Osteoblast (primary cell): ENCODE measurements at regions not wholly inside any gene's neighbourhood (a gene's known extent, or its start where the extent isn't known, plus 50 kb on each side); places are given as distances from the start of the nearest gene placed in this dataset.

ENCODE experiments used
- DNase-seq: peaks from one replicate; pipeline ENCODE4 v3.0.0; 2011; ENCODE audit warnings: low spot score, mixed read lengths; ENCODE audit not compliant: insufficient read length; ENCODE audit errors: missing footprints
- H2AFZ ChIP-seq: 2 replicates; pipeline ENCODE4 v1.6.0; 2011; ENCODE audit warnings: mild to moderate bottlenecking, low read length
- H3K27ac ChIP-seq: 2 replicates; pipeline ENCODE4 v1.5.1; 2011; ENCODE audit warnings: mild to moderate bottlenecking, low read depth, low read length, moderate library complexity
- H3K27me3 ChIP-seq: 2 replicates; pipeline ENCODE4 v1.6.0; 2012; ENCODE audit warnings: mild to moderate bottlenecking, control low read depth, inconsistent platforms, low read length, moderate library complexity; ENCODE audit not compliant: insufficient read depth
- H3K36me3 ChIP-seq: 2 replicates; pipeline ENCODE4 v1.5.1; 2011; ENCODE audit warnings: mild to moderate bottlenecking, low read length, control low read depth, moderate library complexity; ENCODE audit not compliant: insufficient read depth
- H3K4me1 ChIP-seq: 2 replicates; pipeline ENCODE4 v1.5.1; 2011; ENCODE audit warnings: mild to moderate bottlenecking, low read length, control low read depth, moderate library complexity; ENCODE audit not compliant: insufficient read depth
- H3K4me2 ChIP-seq: 2 replicates; pipeline ENCODE4 v1.6.0; 2011; ENCODE audit warnings: mild to moderate bottlenecking, low read length; ENCODE audit not compliant: insufficient read depth
- H3K4me3 ChIP-seq: fragments of 200-600 bp; sonication (generic); 3 replicates; pipeline ENCODE4 v1.5.1; 2012; ENCODE audit warnings: mild to moderate bottlenecking, low read length, inconsistent platforms; ENCODE audit not compliant: insufficient read depth
- H3K79me2 ChIP-seq: 2 replicates; pipeline ENCODE4 v1.6.0; 2012; ENCODE audit warnings: mild to moderate bottlenecking, low read length, control low read depth, inconsistent platforms; ENCODE audit not compliant: insufficient read depth
- H3K9me3 ChIP-seq: 2 replicates; pipeline ENCODE4 v1.5.1; 2011; ENCODE audit warnings: low read depth, low read length, control low read depth
- H4K20me1 ChIP-seq: 2 replicates; pipeline ENCODE4 v1.6.0; 2012; ENCODE audit warnings: mild to moderate bottlenecking, low read length, control low read depth; ENCODE audit not compliant: insufficient read depth
- CTCF ChIP-seq: IDR thresholded peaks from 2 replicates; pipeline ENCODE4 v1.5.1; 2011; ENCODE audit warnings: mild to moderate bottlenecking, low read depth, low read length, moderate library complexity; ENCODE audit errors: extremely low read depth

- DNase-seq, result no peak
- Histone ChIP-seq H3K36me3 (peaks cover 36% of the 10 kb centered on the region), H4K20me1 (no peaks in the 10 kb centered on the region), H3K27ac (no peak overlapping the region), H3K27me3 (no peaks in the 10 kb centered on the region), H3K79me2 (no peaks in the 10 kb centered on the region), H3K9me3 (no peaks in the 10 kb centered on the region), H2AFZ (no peak overlapping the region), H3K4me2 (no peak overlapping the region), H3K4me1 (peaks cover 30% of the 10 kb centered on the region), H3K4me3 (no peak overlapping the region)
- no peak for TF ChIP-seq CTCF
Measured at GRCh38 chr20:3316136-3316535, 77.1 kb upstream of the SLC4A11 start.

GRCh38 chr20:3315136-3315535, 76.1 kb upstream of the SLC4A11 start:
- Histone ChIP-seq H3K36me3 (peaks cover 36% of the 10 kb centered on the region), H3K79me2 (no peaks in the 10 kb centered on the region), H4K20me1 (no peaks in the 10 kb centered on the region), H3K27ac (no peak overlapping the region), H3K4me1 (peaks cover 30% of the 10 kb centered on the region), H3K27me3 (no peaks in the 10 kb centered on the region), H3K9me3 (no peaks in the 10 kb centered on the region), H3K4me2 (no peak overlapping the region), H2AFZ (no peak overlapping the region), H3K4me3 (no peak overlapping the region)
- TF ChIP-seq CTCF, result no peak
- DNase-seq, result no peak

GRCh38 chr20:3314391-3314790, 75.4 kb upstream of the SLC4A11 start:
- Histone ChIP-seq H3K36me3 (peaks cover 34% of the 10 kb centered on the region), H3K4me3 (no peak overlapping the region), H3K4me1 (peaks cover 30% of the 10 kb centered on the region), H2AFZ (no peak overlapping the region), H3K9me3 (no peaks in the 10 kb centered on the region), H4K20me1 (no peaks in the 10 kb centered on the region), H3K79me2 (no peaks in the 10 kb centered on the region), H3K4me2 (no peak overlapping the region), H3K27me3 (no peaks in the 10 kb centered on the region), H3K27ac (no peak overlapping the region)
- no peak for DNase-seq
- no peak for TF ChIP-seq CTCF

- no peaks in the 10 kb centered on the region for H3K79me2 ChIP-seq
- peak overlapping the region; percentile 47 for H3K27ac ChIP-seq
- no peak overlapping the region for H3K4me2 ChIP-seq
- H3K27me3 ChIP-seq, result no peaks in the 10 kb centered on the region
- no peaks in the 10 kb centered on the region for H3K9me3 ChIP-seq
- H4K20me1 ChIP-seq, result no peaks in the 10 kb centered on the region
- DNase-seq, result no peak
- peaks cover 30% of the 10 kb centered on the region for H3K4me1 ChIP-seq
- peaks cover 34% of the 10 kb centered on the region for H3K36me3 ChIP-seq
- no peak for TF ChIP-seq CTCF
- no peak overlapping the region for H3K4me3 ChIP-seq
- no peak overlapping the region for H2AFZ ChIP-seq
Measured at GRCh38 chr20:3313683-3314065, 74.7 kb upstream of the SLC4A11 start.
